DND-41 (cell line): ENCODE measurements at regions not wholly inside any gene's neighbourhood (a gene's known extent, or its start where the extent isn't known, plus 50 kb on each side); places are given as distances from the start of the nearest gene placed in this dataset.

Experiments
- EZH2 ChIP-seq: IDR thresholded peaks from 3 replicates; pipeline ENCODE4 v1.6.1; 2012; ENCODE audit warnings: borderline replicate concordance, low read depth, mild to moderate bottlenecking, moderate library complexity, low read length, inconsistent platforms; ENCODE audit not compliant: severe bottlenecking
- TF ChIP-seq, protein P1 (sequence below): IDR thresholded peaks from 2 replicates; pipeline ENCODE4 v1.5.1; 2012; ENCODE audit warnings: borderline replicate concordance, low read length, moderate library complexity, mild to moderate bottlenecking; ENCODE audit not compliant: poor library complexity, severe bottlenecking; ENCODE audit errors: extremely low read depth

GRCh38 chr16:64657316-64658011, 464.4 kb downstream of the CDH11 start:
- no peak for TF ChIP-seq EZH2
- TF ChIP-seq, protein P1, sequence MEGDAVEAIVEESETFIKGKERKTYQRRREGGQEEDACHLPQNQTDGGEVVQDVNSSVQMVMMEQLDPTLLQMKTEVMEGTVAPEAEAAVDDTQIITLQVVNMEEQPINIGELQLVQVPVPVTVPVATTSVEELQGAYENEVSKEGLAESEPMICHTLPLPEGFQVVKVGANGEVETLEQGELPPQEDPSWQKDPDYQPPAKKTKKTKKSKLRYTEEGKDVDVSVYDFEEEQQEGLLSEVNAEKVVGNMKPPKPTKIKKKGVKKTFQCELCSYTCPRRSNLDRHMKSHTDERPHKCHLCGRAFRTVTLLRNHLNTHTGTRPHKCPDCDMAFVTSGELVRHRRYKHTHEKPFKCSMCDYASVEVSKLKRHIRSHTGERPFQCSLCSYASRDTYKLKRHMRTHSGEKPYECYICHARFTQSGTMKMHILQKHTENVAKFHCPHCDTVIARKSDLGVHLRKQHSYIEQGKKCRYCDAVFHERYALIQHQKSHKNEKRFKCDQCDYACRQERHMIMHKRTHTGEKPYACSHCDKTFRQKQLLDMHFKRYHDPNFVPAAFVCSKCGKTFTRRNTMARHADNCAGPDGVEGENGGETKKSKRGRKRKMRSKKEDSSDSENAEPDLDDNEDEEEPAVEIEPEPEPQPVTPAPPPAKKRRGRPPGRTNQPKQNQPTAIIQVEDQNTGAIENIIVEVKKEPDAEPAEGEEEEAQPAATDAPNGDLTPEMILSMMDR, result no peak
